AG10803 (cell line): ENCODE measurements at regions not wholly inside any gene's neighbourhood (a gene's known extent, or its start where the extent isn't known, plus 50 kb on each side); places are given as distances from the start of the nearest gene placed in this dataset.
A peak's percentile ranks its signal among the peaks of the same experiment; 100 is the strongest.
"Not testable (repeated sequence)": the region's sequence is repeated elsewhere in the genome, so short reads cannot be mapped to it uniquely, and the experiment has no call there.

ENCODE experiments used
- DNase-seq: peaks from one replicate; pipeline ENCODE4 v3.0.0; 2010; ENCODE audit warnings: low read depth
- H3K4me3 ChIP-seq: 2 replicates; pipeline ENCODE4 v1.5.1; 2011; ENCODE audit warnings: mild to moderate bottlenecking, low read length, control low read depth
- TF ChIP-seq, protein P1 (sequence below): conservative IDR thresholded peaks from 2 replicates; pipeline ENCODE4 v1.5.1; 2011; ENCODE audit warnings: mild to moderate bottlenecking, low read length, control low read depth, inconsistent platforms

DNA sequence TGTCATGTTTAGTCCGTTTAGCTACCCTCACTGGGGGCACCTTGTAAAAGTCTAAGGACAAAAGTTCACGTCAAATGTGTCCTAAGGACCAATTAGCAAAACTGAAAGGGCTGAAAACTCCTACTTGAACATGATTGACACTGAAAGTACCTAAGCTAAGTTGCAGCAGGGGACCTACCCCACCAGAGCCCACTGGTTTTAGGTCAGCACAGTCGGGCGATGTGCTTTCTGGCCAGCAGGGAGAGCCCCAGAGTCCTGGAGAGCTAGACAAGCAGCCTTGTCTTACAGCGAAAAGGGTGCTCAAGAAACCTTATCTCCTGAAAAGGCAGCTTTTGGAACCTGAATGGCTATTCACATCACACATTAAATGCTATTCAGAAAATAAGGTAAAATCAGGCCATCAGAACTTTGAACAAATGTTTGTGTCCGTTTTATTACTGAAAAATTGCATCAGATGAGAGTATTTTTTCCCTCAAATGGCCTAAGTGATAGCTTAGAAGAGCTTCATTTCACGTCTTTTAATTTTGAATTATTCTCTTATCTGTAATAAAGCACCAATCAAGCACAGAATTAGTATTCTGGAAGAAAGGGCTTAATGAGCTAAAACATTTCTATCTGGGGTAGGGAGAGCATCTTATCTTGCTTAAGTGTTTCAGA lies 52.2 kb upstream of the MKI67 start:
- H3K4me3 ChIP-seq = no peak overlapping the region
- peak; percentile 14 for DNase-seq
- TF ChIP-seq, protein P1, sequence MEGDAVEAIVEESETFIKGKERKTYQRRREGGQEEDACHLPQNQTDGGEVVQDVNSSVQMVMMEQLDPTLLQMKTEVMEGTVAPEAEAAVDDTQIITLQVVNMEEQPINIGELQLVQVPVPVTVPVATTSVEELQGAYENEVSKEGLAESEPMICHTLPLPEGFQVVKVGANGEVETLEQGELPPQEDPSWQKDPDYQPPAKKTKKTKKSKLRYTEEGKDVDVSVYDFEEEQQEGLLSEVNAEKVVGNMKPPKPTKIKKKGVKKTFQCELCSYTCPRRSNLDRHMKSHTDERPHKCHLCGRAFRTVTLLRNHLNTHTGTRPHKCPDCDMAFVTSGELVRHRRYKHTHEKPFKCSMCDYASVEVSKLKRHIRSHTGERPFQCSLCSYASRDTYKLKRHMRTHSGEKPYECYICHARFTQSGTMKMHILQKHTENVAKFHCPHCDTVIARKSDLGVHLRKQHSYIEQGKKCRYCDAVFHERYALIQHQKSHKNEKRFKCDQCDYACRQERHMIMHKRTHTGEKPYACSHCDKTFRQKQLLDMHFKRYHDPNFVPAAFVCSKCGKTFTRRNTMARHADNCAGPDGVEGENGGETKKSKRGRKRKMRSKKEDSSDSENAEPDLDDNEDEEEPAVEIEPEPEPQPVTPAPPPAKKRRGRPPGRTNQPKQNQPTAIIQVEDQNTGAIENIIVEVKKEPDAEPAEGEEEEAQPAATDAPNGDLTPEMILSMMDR = peak; percentile 48

DNA sequence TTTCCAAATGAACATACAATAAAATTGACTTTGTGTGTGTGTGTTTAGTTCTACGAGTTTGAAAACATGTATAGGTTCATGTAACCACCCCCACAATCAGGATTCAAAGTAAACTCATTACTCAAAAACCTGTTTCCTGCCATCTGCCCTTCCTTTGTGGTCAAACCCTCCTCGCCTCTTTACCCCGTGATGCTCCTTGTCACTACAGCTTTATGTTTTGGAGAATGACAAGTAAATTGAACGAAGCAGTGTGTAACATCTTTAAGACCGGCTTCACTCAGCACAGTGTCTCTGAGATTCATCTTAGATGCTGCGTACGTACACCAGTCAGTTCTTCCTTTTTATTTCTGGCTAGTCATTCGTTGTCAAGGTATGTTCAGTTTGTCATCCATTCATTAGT lies 54.6 kb upstream of the MKI67 start:
- TF ChIP-seq, protein P1 = no peak
- no peak for DNase-seq
- no peak overlapping the region for H3K4me3 ChIP-seq

DNA sequence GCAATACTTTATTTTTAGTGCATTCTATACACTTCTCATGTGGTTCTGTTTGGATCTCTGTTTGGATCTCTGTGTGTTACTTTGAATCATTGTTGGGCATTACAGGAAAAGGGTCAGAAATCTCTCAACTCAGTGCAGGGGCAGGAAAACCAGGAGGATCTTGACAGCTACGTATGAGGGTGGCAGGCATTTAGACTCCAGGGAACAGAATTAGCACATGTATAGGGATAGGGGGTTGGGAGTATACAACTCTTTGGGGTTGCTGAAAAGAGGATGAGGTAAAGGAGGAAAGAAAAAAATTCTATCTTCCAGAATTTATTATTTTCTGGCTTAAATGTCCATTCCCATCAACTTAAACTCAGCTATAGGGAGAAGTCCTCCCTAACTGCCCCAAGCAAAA lies 59.4 kb upstream of the MKI67 start:
- DNase-seq = no peak
- no peak overlapping the region for H3K4me3 ChIP-seq
- TF ChIP-seq, protein P1 = no peak

DNA sequence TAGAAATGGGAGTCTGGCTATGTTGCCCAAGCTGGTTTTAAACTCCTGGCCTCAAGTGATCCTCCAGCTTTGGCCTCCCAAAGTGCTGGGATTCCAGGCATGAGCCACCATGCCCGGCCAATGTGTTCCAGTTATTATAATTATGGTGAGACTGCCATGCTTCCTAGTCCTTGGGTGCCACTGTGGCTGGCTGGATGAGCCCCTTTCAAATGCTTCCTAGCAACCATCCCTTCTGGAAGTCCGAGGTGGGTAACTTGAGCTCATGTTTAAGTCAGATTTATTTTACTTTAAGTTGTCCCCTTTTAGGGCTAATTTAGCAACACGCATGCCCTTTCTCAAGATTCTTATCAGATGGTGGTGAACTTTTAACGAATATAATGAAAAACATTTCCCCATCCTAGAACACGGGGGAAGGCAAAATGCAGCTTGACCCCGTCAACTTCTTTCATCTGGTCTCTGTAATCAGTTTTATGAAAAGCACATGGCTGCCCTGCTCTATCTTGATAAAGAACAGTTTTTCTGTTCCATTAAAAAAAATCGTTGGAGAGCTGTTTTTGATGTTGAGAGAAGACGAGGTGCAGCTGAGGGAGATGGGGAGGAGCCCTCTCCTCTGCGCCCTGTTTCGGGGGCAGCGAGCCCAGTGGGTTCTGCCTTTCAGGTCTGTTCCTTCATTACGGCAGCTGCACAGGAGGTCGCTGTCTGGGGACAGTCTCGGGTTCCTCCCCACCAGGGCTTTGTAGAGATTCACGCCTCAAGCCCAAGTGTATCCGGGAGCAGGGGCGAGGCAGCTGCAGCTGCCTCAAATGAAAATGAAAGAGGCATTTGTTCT lies 61.0 kb upstream of the MKI67 start:
- H3K4me3 ChIP-seq = no peak overlapping the region
- TF ChIP-seq, protein P1 = no peak
- DNase-seq = no peak

DNA sequence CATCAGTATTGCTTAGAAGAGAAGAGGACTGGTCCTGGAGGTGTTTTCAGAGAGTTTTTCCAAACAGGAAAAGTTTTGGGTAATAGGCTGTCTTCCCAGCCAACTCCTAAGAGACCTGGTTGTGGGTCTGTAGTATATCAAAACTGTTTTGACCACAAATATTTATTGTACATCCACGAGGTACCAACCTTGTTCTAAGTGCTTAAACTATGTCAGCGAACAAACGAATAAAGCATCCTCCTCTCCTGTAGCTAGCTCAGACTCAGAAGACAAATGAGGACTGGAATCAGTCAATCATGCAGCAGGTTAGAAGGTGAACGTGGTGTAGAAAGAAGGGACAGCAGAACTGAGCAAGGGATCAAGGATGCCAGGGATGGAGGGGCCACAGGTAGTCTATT lies 61.6 kb upstream of the MKI67 start:
- DNase-seq = no peak
- H3K4me3 ChIP-seq = no peak overlapping the region
- TF ChIP-seq, protein P1 = no peak

DNA sequence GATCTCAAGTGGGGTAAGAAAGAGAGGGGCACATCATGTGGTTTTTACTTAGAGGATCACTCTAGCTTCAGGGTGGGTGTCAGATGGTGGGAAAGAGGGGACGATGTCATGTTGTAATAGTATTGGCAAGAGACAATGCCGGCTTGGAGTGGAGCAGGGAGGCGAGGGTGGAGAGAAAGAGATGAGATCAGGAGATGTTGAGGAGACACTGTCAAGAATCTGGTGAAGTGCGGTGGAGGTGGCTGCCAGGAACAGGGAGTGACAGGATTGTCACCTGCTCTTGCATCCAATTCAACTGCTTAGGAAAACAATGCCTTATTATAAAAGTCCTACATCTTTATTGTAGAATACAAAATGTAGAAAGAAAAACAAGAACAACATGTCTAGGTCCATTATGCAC lies 63.0 kb upstream of the MKI67 start:
- H3K4me3 ChIP-seq = no peak overlapping the region
- DNase-seq = no peak
- TF ChIP-seq, protein P1 = no peak

DNA sequence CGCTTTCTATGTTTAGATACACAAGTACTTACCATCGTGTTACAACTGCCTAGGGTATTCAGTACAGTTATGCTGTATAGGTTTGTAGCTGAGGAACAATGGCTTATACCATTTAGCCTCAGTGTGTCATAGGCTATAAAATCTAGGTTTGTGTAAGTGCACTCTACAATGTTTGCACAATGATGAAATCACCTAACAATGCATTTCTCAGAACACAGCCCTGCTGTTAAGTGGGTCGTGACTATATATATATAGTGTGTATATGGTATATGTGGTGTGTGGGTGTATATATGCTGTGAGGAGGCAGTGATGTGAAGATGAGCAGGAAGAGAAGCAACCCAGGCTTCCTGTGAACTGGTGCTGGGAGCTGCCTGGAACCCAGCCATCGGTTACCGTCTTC lies 65.6 kb upstream of the MKI67 start:
- TF ChIP-seq, protein P1 = no peak
- no peak overlapping the region for H3K4me3 ChIP-seq
- no peak for DNase-seq

DNA sequence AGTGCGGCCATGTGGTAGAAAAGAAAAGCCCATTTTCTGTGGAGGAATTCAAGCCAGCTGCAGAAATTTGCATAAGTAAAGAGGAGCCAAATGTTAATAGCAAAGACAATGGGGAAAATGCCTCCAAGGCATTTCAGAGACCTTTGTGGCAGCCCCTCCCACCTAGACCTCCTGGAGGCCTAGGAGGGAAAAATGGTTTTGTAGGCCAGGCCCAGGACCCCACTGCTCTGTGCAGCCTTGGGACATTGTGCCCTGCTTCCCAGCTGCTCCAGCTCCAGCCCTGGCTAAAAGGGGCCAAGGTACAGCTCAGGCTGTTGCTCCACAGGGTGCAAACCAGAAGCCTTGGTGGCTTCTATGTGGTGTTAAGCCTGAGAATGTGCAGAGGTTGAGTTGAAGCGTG lies 75.6 kb upstream of the MKI67 start:
- DNase-seq, H3K4me3 ChIP-seq: not testable (repeated sequence)
